ENCODE measurements at regions not wholly inside any gene's neighbourhood (a gene's known extent, or its start where the extent isn't known, plus 50 kb on each side); places are given as distances from the start of the nearest gene placed in this dataset.

- TF ChIP-seq KDM1A (IDR thresholded peaks at IDR 0.05; ENCODE audit: low read depth) (no peak), MAFK (IDR thresholded peaks at IDR 0.05; ENCODE audit: partially characterized antibody) (no peak), HOXB5 (CRISPR knock-in tag; IDR thresholded peaks at IDR 0.05) (no peak), MAZ (IDR thresholded peaks at IDR 0.05; ENCODE audit: borderline replicate concordance, low read depth, low read length) (no peak), EP300 (IDR thresholded peaks at IDR 0.05) (no peak), POLR2A (IDR thresholded peaks at IDR 0.05; ENCODE audit: low read length) (no peak), MYC (IDR thresholded peaks at IDR 0.05; ENCODE audit: borderline replicate concordance, low read length) (no peak)
- TF ChIP-seq, protein P1, sequence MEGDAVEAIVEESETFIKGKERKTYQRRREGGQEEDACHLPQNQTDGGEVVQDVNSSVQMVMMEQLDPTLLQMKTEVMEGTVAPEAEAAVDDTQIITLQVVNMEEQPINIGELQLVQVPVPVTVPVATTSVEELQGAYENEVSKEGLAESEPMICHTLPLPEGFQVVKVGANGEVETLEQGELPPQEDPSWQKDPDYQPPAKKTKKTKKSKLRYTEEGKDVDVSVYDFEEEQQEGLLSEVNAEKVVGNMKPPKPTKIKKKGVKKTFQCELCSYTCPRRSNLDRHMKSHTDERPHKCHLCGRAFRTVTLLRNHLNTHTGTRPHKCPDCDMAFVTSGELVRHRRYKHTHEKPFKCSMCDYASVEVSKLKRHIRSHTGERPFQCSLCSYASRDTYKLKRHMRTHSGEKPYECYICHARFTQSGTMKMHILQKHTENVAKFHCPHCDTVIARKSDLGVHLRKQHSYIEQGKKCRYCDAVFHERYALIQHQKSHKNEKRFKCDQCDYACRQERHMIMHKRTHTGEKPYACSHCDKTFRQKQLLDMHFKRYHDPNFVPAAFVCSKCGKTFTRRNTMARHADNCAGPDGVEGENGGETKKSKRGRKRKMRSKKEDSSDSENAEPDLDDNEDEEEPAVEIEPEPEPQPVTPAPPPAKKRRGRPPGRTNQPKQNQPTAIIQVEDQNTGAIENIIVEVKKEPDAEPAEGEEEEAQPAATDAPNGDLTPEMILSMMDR (IDR thresholded peaks at IDR 0.05): no peak
- TF ChIP-seq, protein P2, sequence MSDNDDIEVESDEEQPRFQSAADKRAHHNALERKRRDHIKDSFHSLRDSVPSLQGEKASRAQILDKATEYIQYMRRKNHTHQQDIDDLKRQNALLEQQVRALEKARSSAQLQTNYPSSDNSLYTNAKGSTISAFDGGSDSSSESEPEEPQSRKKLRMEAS (IDR thresholded peaks at IDR 0.05): no peak
These were observed 119.0 kb upstream of the ZNF184 start for GRCh38 chr6:27591699-27592480.
